SHP77 (cell line): ENCODE measurements at regions not wholly inside any gene's neighbourhood (a gene's known extent, or its start where the extent isn't known, plus 50 kb on each side); places are given as distances from the start of the nearest gene placed in this dataset.

Source experiments
- DNase-seq, 2 experiments: peaks; one replicate each; lab custom pipeline; 2025; lab: John Stamatoyannopoulos, UW

GRCh38 chr1:188867614-188868013 is 1610.0 kb downstream of the BRINP3 start:
- DNase-seq: no peak

- no peak for DNase-seq
Observed at GRCh38 chr1:188871164-188871563, 1606.5 kb downstream of the BRINP3 start.

GRCh38 chr1:188872376-188872775 is 1605.3 kb downstream of the BRINP3 start:
- no peak for DNase-seq

DNA sequence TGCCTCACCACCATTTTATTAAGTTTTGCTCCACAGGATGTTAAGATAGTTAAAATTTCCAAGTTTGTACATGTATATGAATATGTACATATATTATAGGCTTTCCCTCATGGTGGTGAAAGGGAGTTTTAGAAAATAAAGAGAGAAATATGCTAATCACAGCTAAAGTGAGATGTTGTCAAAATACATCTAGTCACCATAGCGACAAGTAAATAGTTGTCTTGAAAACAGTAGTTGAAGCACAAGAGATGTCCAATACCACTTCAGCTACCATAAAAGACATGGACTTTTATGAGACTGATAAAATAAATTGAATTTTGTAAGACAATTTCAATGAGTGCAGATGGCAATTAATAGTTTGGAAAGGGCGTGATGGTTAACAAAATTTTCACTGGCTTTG is 1600.0 kb downstream of the BRINP3 start:
- no peak for DNase-seq

- DNase-seq: no peak
Observed at GRCh38 chr1:188888386-188888785, 1589.3 kb downstream of the BRINP3 start.

- no peak for DNase-seq
Observed at GRCh38 chr1:188889166-188889565, 1588.5 kb downstream of the BRINP3 start.

GRCh38 chr1:188891958-188892357 is 1585.7 kb downstream of the BRINP3 start:
- DNase-seq: no peak

GRCh38 chr1:188895611-188896010 is 1582.1 kb downstream of the BRINP3 start:
- DNase-seq: no peak

DNA sequence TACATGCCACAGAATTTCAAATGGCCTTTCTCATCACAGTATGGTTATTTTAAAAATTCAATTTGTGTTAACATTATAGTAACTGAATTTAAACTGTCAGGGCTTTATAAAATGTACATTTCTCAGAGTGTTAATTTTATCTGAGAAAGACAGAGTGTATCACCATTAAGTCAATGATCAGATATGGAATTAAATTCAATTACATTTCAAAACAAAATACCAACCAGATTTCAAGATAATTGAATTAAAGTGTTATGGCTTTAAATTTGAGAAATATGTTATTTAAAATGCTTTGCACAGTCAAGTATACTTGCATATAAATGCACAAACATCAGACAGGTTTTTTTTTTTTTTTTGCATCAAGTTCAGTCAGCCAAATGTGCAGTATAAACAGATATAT is 1574.4 kb downstream of the BRINP3 start:
- DNase-seq: no peak

- no peak for DNase-seq
Observed at GRCh38 chr1:188904201-188904600, 1573.5 kb downstream of the BRINP3 start.

DNA sequence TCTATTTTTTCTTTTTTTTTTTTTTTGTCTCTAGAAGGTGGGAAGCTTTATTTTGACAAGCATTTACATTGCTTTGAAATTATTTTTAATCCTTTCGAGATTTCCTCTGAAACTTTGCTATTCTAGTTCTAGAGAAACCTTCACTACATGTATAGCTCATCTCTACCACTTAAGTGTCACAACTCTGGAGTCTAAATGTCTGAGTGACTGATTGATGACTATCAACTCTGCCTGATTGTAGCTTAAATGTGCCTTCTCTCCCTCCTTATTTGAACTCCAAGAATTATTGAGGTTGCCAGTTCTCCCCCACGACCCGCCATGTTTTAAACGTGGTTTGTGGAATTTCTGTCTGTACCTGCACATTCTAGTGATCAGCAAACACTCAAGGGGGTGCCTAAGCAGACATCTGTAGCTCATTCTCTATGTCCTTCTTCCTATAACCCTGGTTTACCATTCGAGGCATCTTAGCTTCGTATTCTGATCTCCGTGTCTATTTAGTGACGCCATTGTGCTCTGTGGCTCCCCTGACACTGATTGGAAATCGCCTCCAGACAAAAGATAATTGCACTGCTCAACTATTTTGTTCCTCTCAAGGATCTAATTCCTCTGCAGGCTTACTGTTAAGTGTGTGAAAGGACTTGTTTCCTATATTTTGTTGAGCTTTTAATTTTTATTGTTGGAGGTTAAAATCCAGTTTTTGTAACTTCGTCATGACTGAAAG is 1570.6 kb downstream of the BRINP3 start:
- DNase-seq: no peak

- no peak for DNase-seq
Observed at GRCh38 chr1:188930382-188930781, 1547.3 kb downstream of the BRINP3 start.

DNA sequence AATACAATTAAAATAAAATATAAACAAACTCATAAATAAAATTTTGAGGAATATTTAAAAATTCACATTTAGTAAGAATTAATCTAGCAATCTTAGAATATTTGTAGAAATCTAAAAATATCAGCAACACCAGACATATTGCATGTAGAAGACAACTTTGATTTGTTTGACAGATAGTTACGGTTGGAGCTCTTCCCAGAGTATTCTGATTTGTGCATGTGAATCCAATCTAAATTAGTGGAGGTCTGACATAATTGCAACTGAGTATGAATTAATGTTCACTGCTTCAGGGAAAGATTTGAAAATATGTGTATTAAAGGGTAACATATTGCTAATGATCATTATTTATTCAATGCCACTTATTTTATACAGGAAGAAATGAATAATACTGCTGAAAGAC is 1546.2 kb downstream of the BRINP3 start:
- no peak for DNase-seq

DNA sequence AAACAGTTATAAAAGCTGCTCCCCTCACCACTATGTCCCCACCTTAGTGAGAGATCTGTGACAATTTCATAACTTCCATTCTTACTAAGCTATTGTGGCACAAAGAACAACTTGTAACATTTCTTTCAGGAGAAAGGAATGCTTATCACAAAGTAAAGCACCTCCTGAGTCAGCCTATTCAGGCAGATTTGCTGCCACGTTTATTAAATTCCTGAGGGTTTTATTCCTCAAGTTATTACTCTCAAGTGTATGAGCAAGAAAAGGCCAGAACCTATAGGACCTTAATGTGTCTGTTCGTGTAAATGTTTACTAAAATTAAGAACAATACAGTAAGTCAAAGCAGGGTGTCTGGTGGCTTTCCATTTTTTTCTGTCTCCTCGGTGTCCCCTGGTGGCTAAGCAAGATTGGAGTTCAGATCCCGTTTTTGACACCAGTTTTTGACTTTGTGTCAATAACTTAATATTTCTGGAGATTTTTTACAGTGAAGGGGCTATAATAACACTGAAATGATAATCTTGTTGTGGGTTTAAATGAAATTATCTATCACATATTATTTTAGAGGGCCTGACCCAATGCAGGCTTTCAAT is 1539.6 kb downstream of the BRINP3 start:
- no peak for DNase-seq

DNA sequence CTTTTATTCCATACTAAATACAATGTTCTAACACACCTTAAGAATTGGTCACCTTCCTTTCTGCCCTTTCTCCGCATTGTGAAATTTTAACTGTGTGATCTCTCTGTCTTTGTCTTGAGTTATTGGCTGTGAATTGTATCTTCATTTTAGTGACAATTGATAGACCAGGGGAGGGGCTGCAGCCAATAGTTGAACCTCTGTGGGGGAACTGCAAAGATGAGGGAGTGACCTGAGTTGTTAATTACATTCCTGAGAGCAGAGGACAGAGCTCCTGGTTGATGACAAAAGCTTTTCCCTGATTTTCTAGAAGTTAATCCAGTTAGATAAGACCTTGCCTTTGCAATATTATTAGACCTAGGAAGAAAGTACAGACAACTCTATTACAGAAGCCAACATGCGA is 1535.7 kb downstream of the BRINP3 start:
- DNase-seq: no peak

GRCh38 chr1:188949701-188950100 is 1528.0 kb downstream of the BRINP3 start:
- DNase-seq: no peak

DNA sequence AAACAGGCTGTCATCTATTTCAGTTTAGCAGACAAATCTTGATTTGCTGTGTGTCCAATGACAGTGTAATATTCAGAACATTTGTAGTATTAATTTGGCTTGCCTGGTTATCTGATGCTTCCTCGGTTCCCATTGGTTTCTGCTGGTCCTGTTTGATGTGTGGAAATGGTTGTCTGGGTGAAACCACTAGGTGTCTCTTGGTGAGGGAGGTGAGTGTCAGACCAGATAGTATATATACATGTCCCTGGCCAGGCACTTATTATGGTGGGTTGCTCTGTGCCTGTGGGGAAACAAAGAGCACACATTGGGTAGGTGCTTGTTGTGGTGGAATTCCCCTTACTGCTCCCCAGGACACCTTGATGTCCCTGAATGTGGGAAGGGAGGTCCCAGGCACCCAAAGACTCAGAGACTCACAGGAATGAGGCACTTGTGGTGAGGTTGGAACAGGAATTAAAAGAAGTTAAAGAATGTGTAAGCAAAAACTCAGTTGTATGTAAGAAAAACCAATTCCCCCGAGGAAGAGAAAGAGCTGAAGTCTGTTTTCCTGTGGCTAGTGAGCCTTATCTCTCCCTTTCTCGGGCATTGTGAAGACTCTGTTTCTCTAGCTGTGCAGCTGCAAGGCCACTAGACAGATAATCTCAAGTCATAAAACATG is 1519.1 kb downstream of the BRINP3 start:
- DNase-seq: no peak

DNA sequence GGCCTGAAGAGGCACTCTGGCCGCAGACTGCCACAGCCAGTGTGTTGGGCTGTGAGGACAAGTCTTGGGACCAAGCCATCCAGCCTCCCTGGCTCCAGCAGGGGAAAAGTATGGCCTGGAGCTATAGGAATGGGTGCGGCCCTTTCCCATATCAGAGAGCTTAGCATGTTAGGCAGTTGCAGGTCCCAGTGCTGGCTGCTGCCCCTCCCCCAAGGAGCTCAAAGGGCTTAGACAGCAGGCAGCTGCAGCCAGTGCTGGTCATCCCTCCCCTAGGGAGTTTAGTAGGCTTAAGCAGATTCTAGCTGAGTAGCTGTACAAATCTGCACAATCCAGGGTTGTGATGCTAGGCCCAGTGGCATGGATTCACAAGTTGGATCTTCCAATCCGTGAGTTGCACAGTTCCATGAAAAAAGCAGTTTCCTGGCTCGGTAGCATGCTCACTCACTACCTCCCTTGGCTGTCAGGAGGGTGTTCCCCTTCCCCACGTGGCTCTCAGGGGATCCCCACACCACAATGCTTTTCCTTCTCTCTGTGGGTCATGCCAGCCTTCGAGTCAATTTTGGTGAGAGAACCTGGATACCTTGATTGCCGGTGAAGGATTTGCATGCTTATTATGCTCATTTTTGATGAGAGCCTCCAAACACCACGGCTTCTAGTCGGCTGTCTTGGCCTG is 1490.8 kb downstream of the BRINP3 start:
- DNase-seq: no peak

GRCh38 chr1:188988589-188988988 is 1489.1 kb downstream of the BRINP3 start:
- no peak for DNase-seq

- no peak for DNase-seq
Observed at GRCh38 chr1:188991221-188991930, 1486.3 kb downstream of the BRINP3 start.

DNA sequence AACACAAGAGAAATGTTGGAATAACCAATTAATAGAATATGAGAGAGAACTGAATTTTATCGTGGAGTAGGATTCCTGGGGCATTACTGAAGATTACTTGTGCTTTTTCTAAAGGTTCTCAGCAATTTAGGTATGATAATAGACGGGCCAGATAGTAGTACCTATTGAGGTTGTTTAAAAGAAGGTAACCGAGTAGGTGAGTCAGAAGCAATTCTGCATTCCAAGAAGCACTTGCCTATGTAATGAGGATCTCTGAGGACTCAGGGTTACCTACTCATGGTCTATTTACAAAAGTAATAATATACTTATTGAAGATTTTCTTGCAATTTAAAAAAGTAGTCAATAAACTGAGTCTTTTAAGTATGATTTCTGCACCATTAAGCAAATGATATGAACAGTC is 1469.8 kb downstream of the BRINP3 start:
- DNase-seq: no peak

DNA sequence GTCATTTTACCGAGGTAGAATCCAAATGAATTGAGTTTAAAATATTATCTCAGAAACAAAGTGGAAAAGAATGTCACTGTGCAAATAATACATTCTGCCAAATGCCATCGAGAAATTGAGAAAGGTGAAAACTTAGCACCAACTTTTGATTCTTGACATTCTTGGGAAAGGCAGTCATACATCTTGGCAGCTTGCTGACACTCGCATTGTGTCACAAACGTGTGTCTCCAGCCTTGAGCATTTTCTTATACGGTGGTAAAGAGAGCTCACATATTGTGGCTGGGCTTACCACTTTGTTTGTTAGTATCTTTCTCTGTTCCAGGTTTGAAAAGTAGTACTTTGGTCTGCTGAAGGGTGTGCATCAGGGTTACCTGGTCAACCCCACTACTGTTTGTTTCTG is 1456.1 kb downstream of the BRINP3 start:
- no peak for DNase-seq
